ENCODE measurements at regions not wholly inside any gene's neighbourhood (a gene's known extent, or its start where the extent isn't known, plus 50 kb on each side); places are given as distances from the start of the nearest gene placed in this dataset.
"Not testable (repeated sequence)": the region's sequence is repeated elsewhere in the genome, so short reads cannot be mapped to it uniquely, and the experiment has no call there.

DNA sequence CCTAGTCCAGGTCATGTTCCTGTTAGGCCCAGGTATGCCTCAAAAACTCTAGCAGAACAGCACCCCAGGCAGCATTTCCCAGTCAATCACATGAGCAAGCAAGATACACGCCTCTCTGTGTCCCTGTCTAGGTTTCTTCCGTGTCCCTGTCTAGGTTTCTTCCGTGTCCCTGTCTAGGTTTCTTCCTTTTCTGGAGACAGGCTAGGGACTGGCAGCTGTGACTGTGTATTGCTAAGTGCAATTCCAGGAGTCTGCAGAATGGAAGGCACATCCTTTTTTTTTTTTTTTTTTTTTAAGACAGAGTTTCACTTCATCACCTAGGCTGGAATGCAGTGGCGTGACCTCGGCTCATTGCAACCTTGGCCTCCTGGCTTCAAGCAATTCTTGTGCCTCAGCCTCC lies 77.6 kb downstream of the SETD4 start:
- DNase-seq: no peak

DNA sequence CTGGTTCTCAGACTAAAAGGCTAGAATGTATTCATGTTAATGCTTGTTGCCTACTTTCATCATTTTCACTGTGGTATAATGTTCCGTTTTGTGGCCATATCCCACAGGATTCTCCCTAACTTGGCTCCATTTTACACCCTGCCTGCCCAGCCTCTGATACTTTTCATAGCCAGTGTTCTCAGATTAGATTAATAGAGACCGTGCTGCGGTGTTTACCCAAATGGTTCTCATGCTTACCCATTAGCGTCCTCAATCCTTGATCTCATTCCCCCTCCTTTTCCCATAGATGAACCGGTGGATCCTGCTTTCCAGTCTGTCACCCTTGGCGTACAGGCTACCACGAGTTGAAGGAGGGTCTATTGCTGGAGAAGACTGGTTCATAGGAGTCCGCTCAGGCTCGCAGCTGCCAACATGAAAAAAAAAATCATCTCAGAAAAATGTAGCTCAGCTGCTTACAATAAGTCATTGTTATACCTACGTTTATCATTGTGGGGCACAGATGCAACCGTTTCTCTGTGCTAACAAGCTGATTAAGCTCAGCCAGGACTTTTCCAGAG lies 78.7 kb downstream of the SETD4 start:
- DNase-seq: no peak

DNA sequence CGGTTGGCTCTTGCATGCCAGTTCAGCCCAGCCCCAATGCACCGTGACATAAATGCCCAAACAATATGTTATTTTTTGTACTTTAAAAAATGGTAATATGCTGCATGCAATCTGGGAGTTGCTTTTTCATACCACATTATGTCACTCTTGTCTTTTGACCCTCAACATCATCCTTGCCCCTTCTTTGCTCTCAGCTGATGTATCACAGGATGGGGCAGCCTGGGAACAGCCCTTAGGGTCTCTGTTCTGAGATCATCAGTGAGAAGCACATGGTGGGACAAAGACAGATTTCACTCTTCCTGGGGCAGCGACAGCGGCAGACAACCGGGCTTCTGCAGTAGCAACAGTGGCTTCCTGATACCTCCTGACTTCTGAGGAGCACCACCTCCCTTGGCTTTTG lies 79.5 kb downstream of the SETD4 start:
- DNase-seq: no peak

GRCh38 chr21:35977860-35978259 lies 82.5 kb downstream of the SETD4 start:
- not testable (repeated sequence) for DNase-seq

GRCh38 chr21:35976929-35977328 lies 83.4 kb downstream of the SETD4 start:
- DNase-seq: no peak

GRCh38 chr21:35976481-35976880 lies 83.8 kb downstream of the SETD4 start:
- no peak for DNase-seq

DNA sequence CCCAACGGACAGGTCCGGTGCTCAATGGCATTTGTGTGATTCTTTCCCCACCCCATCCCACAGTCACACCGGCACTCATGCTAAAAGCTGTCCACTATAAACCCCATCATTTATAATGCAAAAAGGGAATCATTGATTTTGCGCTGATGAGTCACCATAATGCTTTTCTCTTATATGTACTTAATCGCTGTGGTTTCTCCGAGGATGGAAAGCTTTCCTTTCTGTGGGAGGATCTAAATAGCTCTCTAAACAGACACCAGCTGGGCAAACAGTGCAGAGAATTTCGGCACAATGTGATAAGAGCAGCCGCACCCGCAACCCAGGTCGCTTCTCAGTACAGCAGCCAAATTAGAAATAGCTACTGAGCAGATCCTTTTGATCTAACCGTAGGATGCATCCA lies 85.6 kb downstream of the SETD4 start:
- peak; percentile 54 for DNase-seq

DNA sequence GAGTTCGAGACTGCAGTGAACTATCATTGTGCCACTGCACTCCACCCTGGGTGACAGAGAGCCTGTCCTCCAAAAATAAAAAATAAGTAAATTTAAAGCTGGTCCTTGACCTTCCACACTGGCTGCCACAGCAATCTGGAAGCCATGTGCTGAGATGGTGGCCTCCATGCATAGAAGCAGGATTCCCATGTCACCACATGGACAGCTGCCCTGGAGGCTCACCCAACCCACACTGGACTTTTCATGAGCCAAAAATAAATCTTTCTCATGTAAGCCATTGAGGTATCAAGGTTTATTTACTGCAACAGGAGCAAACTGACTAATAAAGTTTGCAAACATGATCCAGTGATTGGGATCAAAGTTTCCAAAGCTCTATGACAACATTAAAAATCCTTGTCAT lies 88.5 kb downstream of the SETD4 start:
- no peak for DNase-seq

GRCh38 chr21:35969281-35969680 lies 91.0 kb downstream of the SETD4 start:
- no peak for DNase-seq

DNA sequence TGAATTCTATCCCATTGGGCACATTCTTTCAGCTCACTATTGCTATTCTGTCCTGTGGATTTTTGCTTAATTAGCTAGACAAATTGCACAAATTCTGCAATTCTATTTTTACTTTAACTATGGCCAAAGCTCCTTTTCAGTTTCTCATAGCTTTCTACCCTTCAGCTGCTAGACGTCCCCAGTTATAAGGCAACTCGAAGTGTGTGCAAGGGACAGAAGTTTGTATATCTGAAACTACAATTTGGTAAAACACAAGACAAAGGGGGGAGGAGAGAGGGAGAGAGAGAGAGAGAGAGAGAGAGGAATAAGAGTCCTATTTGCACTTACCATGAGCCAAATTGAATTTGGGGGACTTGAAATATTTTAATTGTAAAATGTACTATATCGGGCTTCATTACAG lies 91.8 kb downstream of the SETD4 start:
- no peak for DNase-seq

DNA sequence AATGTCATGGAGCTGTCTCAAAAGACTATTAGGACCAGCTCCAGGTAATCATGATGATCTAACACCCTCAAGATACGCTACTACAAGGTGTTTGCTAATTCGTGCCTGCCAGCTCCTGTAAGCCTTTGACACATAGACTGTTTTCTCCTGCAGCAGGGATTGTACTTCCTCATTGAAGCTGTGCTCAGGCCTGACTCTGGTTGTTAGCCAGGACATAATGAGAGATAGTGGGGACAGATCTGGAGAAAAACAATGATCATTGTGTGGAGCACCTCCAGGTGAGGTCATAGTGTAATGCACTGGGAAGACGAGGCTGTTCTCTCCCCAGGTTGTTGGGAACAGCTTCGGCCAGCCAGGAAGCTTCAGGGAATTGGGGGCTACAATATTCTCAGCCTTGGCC lies 94.6 kb downstream of the SETD4 start:
- DNase-seq: no peak

- peak; percentile 7 for DNase-seq
Measured at GRCh38 chr21:35963920-35964451, 96.3 kb downstream of the SETD4 start.

DNA sequence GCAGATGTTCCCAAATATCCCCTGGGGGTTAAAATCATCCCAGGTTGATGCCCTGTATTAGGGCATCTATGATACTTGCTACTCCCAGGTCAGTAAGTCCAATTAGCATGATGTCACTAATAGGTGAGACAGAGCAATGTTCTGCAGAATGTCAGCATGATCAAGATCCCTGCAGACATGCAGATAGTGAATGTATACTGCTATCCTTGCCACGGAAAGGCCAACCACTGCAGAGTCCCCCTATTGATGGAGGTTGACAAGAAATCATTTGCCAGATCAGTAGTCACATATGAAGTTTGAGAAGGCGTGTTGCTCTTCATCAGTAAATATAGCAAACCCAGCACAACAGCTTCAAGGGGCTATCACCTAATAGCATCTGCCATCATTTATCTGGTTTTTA lies 97.4 kb downstream of the SETD4 start:
- no peak for DNase-seq

DNA sequence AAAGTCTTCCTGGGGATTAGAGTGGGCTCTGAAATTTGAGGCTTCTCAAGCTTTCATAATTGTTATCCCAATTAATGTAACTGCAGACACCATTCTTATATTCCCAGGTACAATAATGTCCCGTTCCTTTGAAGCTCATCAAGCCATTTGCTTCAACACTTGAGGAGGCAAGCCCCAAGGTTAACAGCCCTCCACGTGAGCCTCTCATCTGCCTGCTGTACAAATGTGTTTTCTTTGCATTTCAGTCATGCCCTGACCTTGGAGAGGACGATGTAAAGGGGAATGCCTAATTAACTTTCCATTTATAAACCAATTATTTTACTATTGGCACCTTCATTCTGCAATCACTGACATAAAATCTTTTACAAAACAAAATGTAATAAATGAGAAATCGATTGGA lies 106.3 kb downstream of the SETD4 start:
- DNase-seq: no peak

GRCh38 chr21:35953597-35953996 lies 106.7 kb downstream of the SETD4 start:
- no peak for DNase-seq

DNA sequence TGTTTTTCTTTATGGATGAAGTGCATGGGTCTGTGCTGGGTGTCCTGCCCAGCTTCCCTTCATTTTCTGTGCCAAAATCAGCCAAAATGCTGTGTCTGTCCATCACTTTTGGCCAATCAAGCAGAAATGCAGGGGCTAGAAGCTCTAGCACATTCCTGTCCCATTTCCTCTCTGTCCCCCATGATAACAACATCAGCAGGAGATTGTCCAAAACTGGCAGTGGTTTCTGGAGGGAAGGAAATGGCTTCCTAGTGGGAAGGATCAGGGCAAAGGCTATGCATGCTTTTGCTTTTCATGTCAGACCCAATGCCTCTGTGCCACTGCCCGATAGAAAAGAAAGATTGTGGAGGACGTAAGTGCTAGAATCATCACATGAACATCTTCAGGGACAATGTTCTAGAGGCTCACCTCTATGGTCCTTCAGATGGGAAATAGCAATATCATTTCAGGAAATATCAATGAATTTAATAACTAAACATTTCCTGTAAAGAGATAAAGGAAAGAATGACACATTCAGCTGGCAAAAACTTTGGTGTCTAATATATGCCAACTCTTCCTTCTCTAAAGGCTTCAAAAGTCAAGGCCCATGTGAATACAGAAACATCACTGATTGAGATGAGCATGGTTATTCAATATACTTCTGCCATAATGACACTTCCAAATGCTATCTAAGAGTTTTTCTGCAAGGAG lies 107.5 kb downstream of the SETD4 start:
- DNase-seq: no peak

- no peak for DNase-seq
Measured at GRCh38 chr21:35948982-35949381, 111.3 kb downstream of the SETD4 start.

DNA sequence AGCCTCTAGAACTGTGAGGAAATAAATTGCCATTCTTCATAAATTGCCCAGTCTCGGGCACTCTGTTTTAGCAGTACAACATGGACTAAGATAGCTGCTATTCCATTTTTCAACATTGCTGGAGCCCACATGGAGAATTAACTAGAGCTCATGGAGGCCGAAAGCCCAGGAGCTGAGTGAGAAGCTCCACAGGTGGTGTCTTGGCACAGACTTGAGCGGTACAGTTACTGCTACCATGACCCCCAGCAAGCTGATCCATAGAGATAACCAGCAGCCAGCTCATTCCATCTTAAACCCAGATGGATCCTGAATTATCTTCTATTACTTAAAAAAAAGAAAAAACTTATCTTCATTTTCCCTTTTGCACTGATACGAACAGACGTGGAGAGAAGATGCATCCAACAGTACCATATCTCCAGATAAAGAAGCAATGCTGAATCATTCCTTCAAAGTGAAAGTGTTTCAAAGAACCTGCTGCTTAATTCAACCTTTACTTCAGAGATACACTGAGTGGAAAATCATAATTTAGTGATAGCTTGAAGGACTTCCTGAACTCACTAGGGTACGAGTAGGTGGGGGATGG lies 115.1 kb downstream of the SETD4 start:
- DNase-seq: no peak

DNA sequence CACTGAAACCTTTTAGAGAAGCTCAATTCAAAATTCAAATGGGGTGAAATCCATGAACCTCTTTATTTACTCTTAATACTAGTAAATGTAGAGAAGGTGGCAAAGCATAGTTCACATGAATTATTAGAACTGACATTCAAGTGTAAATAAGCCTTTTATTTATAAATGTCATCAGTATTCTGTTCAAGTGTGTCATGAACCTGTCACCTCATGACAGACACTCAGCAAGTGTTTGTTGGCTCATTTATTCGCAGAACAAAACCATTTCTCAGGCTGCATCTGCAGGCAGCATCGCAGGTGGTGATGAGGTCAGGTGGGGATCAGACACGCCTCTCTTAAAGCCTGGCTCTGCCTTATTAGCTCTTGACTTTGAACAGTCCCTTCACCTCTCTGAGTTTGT lies 116.6 kb downstream of the SETD4 start:
- DNase-seq: no peak

GRCh38 chr21:35942211-35943144 lies 117.8 kb downstream of the SETD4 start:
- DNase-seq: no peak

GRCh38 chr21:35940074-35940927 lies 120.0 kb downstream of the SETD4 start:
- peak; percentile 37 for DNase-seq

GRCh38 chr21:35938446-35938845 lies 121.9 kb downstream of the SETD4 start:
- DNase-seq: no peak

Measured in NCI-H226 (cell line).